HCT116 (cell line): ENCODE measurements at regions not wholly inside any gene's neighbourhood (a gene's known extent, or its start where the extent isn't known, plus 50 kb on each side); places are given as distances from the start of the nearest gene placed in this dataset.

Experiments
- ATAC-seq: fragments of 200-7000 bp; cut with Tn5 transposase; 2 replicates; pipeline ENCODE4 v1.9.1; 2020; ENCODE audit warnings: mild to moderate bottlenecking, moderate library complexity
- BruUV-seq: library from RNA; stranded (reverse); fragments of 400-500 nt; replicated peaks from 2 replicates; lab custom pipeline; 2021; lab: Mats Ljungman, UMichigan
- CTCF ChIA-PET: fragments of 300-600 bp; sonication (Branson Sonifier 250); formaldehyde crosslinking; loops from one replicate; lab custom pipeline; 2021; ENCODE audit warnings: antibody characterized with exemption; lab: Charles Lee
- POLR2A ChIA-PET: fragments of 300-600, 350-600 bp; sonication (Branson Sonifier 250); formaldehyde crosslinking; loops from one replicate; lab custom pipeline; 2021; ENCODE audit warnings: antibody characterized with exemption; lab: Charles Lee
- RAD21 ChIA-PET, 2 experiments: fragments of 300-600 bp; sonication (Branson Sonifier 250); formaldehyde crosslinking; loops; one replicate each; lab custom pipeline; 2023; ENCODE audit warnings: low total read pairs in 2 of 2; ENCODE audit not compliant: uncharacterized antibody in 2 of 2, unreplicated experiment in 2 of 2, low non-redundant PET in 1 of 2; lab: Charles Lee
- DNase-seq: peaks from one replicate; pipeline ENCODE4 v3.0.0-alpha.2; 2010; ENCODE audit warnings: low read depth, low spot score
- H2AFZ ChIP-seq: fragments of 200-600 bp; shearing (Covaris generic), sonication (generic); 2 replicates; pipeline ENCODE4 v1.6.1; 2017; ENCODE audit warnings: low read depth, mixed run types, mixed read lengths, antibody characterized with exemption, low read length; ENCODE audit not compliant: poor library complexity, severe bottlenecking
- H3K27ac ChIP-seq: 2 replicates; pipeline ENCODE4 v1.5.1; 2012; ENCODE audit warnings: low read depth, low read length
- H3K27me3 ChIP-seq: fragments of 200-600 bp; sonication (generic); 2 replicates; pipeline ENCODE4 v1.6.1; 2016; ENCODE audit warnings: mixed run types, low read length, mixed read lengths; ENCODE audit not compliant: insufficient read depth
- H3K36me3 ChIP-seq, 2 experiments: fragments of 200-500 bp in 1 of 2; fragments of 200-600 bp in 1 of 2; sonication (Bioruptor generic) in 1 of 2; sonication (generic) in 1 of 2; 2 replicates each; pipeline versions ENCODE4 v1.5.1 to v1.6.1; 2014 to 2016; ENCODE audit warnings: low read length in 2 of 2, inconsistent platforms in 1 of 2, mixed read lengths in 1 of 2, mixed run types in 1 of 2; ENCODE audit not compliant: insufficient read depth in 2 of 2, control insufficient read depth in 1 of 2
- H3K4me1 ChIP-seq, 2 experiments: fragments of 200-600 bp in 1 of 2; sonication (generic) in 1 of 2; 2 replicates each; pipeline versions ENCODE4 v1.5.1 to v1.6.1; 2012 to 2017; ENCODE audit warnings: low read length in 2 of 2, inconsistent platforms in 1 of 2, mild to moderate bottlenecking in 1 of 2, mixed read lengths in 1 of 2, mixed run types in 1 of 2, moderate library complexity in 1 of 2; ENCODE audit not compliant: insufficient read depth in 2 of 2, control insufficient read depth in 1 of 2
- H3K4me2 ChIP-seq: fragments of 200-600 bp; sonication (generic); 2 replicates; pipeline ENCODE4 v1.6.1; 2017; ENCODE audit warnings: mixed run types, low read length, mixed read lengths
- H3K4me3 ChIP-seq, 2 experiments: fragments of 200-600 bp in 1 of 2; sonication (generic) in 1 of 2; replicated peaks in 1 of 2; 2 replicates each; pipeline ENCODE4 v1.5.1; 2011 to 2016; ENCODE audit warnings: low read length in 2 of 2, control low read depth in 1 of 2, low read depth in 1 of 2, mild to moderate bottlenecking in 1 of 2, mixed read lengths in 1 of 2, mixed run types in 1 of 2
- H3K79me2 ChIP-seq: fragments of 200-600 bp; sonication (generic); 2 replicates; pipeline ENCODE4 v1.6.1; 2017; ENCODE audit warnings: mild to moderate bottlenecking, mixed run types, low read length, moderate library complexity, mixed read lengths; ENCODE audit not compliant: insufficient read depth
- H3K9ac ChIP-seq: fragments of 200-600 bp; sonication (generic); 2 replicates; pipeline ENCODE4 v1.6.1; 2016; ENCODE audit warnings: low read length, mixed read lengths
- H3K9me2 ChIP-seq: fragments of 200-600 bp; sonication (generic), shearing (Covaris generic); 2 replicates; pipeline ENCODE4 v1.6.1; 2017; ENCODE audit warnings: mixed run types, mild to moderate bottlenecking, moderate library complexity; ENCODE audit not compliant: insufficient read depth
- H3K9me3 ChIP-seq, 2 experiments: fragments of 200-500 bp in 1 of 2; fragments of 200-600 bp in 1 of 2; sonication (Bioruptor generic) in 1 of 2; sonication (generic) in 1 of 2; 2 replicates each; pipeline ENCODE4 v1.6.1; 2014 to 2017; ENCODE audit warnings: low read length in 2 of 2, mixed read lengths in 2 of 2, inconsistent platforms in 1 of 2, low read depth in 1 of 2, mild to moderate bottlenecking in 1 of 2, mixed run types in 1 of 2, moderate library complexity in 1 of 2; ENCODE audit not compliant: control insufficient read depth in 1 of 2, insufficient read depth in 1 of 2
- H4K20me1 ChIP-seq: fragments of 200-600 bp; sonication (generic), shearing (Covaris generic); 2 replicates; pipeline ENCODE4 v1.6.1; 2017; ENCODE audit warnings: mixed run types, mild to moderate bottlenecking, moderate library complexity; ENCODE audit not compliant: insufficient read depth
- CEBPB ChIP-seq: IDR thresholded peaks from 2 replicates; pipeline ENCODE4 v1.6.1; 2012; ENCODE audit warnings: low read depth
- CTCF ChIP-seq, 3 experiments: fragments of 200-600 bp in 1 of 3; sonication (generic) in 1 of 3; IDR thresholded peaks in 2 of 3; conservative IDR thresholded peaks in 1 of 3; 2 replicates each; pipeline ENCODE4 v1.5.1; 2012 to 2017; ENCODE audit warnings: low read depth in 2 of 3, low read length in 2 of 3, antibody characterized with exemption in 1 of 3, borderline replicate concordance in 1 of 3, control low read depth in 1 of 3, mild to moderate bottlenecking in 1 of 3, mixed read lengths in 1 of 3, mixed run types in 1 of 3, moderate library complexity in 1 of 3; ENCODE audit not compliant: insufficient read depth in 1 of 3
- EGR1 ChIP-seq: IDR thresholded peaks from 2 replicates; pipeline ENCODE4 v1.6.1; 2012; ENCODE audit warnings: low read depth
- ELF1 ChIP-seq: IDR thresholded peaks from 2 replicates; pipeline ENCODE4 v1.6.1; 2012; ENCODE audit warnings: low read depth, borderline replicate concordance
- EZH2 ChIP-seq: fragments of 200-600 bp; sonication (generic); IDR thresholded peaks from 2 replicates; pipeline ENCODE4 v1.6.1; 2017; ENCODE audit warnings: antibody characterized with exemption, mixed run types
- MAX ChIP-seq: IDR thresholded peaks from 2 replicates; pipeline ENCODE4 v1.6.1; 2012
- POLR2A ChIP-seq: IDR thresholded peaks from 2 replicates; pipeline ENCODE4 v1.7.0; 2011; ENCODE audit warnings: borderline replicate concordance; ENCODE audit not compliant: insufficient read depth, insufficient read length; ENCODE audit errors: extremely low read depth
- POLR2AphosphoS5 ChIP-seq: IDR thresholded peaks from 2 replicates; pipeline ENCODE4 v1.6.1; 2011; ENCODE audit warnings: mild to moderate bottlenecking, low read depth, low read length, moderate library complexity
- SIN3A ChIP-seq: IDR thresholded peaks from 2 replicates; pipeline ENCODE4 v1.6.1; 2012; ENCODE audit warnings: low read depth
- SRF ChIP-seq: IDR thresholded peaks from 2 replicates; pipeline ENCODE4 v1.6.1; 2012; ENCODE audit warnings: low read depth
- TCF7L2 ChIP-seq: IDR thresholded peaks from 2 replicates; pipeline ENCODE4 v1.7.0; 2011; ENCODE audit warnings: borderline replicate concordance, inconsistent platforms; ENCODE audit not compliant: insufficient read depth, insufficient read length; ENCODE audit errors: extremely low read depth
- YY1 ChIP-seq: IDR thresholded peaks from 2 replicates; pipeline ENCODE4 v1.6.1; 2011; ENCODE audit warnings: low read length, low read depth, moderate library complexity, mild to moderate bottlenecking; ENCODE audit not compliant: insufficient replicate concordance; ENCODE audit errors: extremely low read depth
- ZFX ChIP-seq: fragments of 450-650 bp; IDR thresholded peaks from 2 replicates; pipeline ENCODE4 v1.6.1; 2017
- ZNF274 ChIP-seq: fragments of 200-500 bp; sonication (Bioruptor generic); IDR thresholded peaks from 2 replicates; pipeline ENCODE4 v1.6.1; 2014; ENCODE audit warnings: mild to moderate bottlenecking, low read depth, low read length, inconsistent platforms
- intact Hi-C: fragments of 100-400 bp; cut with micrococcal nuclease; formaldehyde crosslinking; loops from 2 replicates; pipeline ENCODE4 v1.10.0; 2022
- TF ChIP-seq, protein P1 (sequence below): IDR thresholded peaks from 2 replicates; pipeline ENCODE4 v1.6.1; 2011; ENCODE audit warnings: mild to moderate bottlenecking, low read length, moderate library complexity; ENCODE audit not compliant: insufficient replicate concordance; ENCODE audit errors: extremely low read depth
- TF ChIP-seq, protein P2 (sequence below): IDR thresholded peaks from 2 replicates; pipeline ENCODE4 v1.6.1; 2012

DNA sequence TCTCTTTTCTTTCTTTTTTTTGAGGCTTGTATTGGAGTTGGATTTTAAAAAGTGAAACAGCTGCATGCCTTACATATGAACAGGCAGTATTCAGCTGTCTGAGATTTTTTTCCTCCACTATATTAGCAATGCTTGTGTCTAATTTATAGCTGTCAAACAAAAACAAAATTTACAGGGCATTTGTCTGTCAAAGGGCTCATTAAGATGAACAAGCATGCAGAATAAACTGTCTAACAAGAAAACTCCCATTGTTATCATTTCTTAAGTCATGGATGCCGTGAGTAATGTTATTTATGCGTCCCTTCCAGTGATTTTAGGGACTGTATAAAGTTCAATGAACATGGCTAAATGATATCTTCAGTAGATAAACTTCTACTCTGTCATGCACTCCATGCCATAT lies 674.7 kb downstream of the PLCL1 start:
- H3K9me3 ChIP-seq, result no peaks in the 10 kb centered on the region
- H3K36me3 ChIP-seq, result no peaks in the 10 kb centered on the region
- no peak overlapping the region for H3K9ac ChIP-seq
- intact Hi-C loops, result no loop called here
- RAD21 ChIA-PET, result no interaction called here
- ATAC-seq (no peak), DNase-seq (no peak)
- H4K20me1 ChIP-seq, result no peaks in the 10 kb centered on the region
- H3K9me2 ChIP-seq, result no peaks in the 10 kb centered on the region
- H3K27ac ChIP-seq, result no peak overlapping the region
- H3K79me2 ChIP-seq, result no peaks in the 10 kb centered on the region
- no peaks in the 10 kb centered on the region for H3K4me1 ChIP-seq
- BruUV-seq, result no TSS peak
- no peak overlapping the region for H2AFZ ChIP-seq
- CTCF ChIA-PET, result interaction anchor here (1.0 kb wide), 1 partner anchor 8 kb away, joined by 4 read pairs; no protein-coding TSS in a partner anchor
- H3K4me3 ChIP-seq, result no peak overlapping the region
- no peaks in the 10 kb centered on the region for H3K27me3 ChIP-seq
- POLR2A ChIA-PET, result no interaction called here
- no peak for TF ChIP-seq EGR1
- TF ChIP-seq, protein P1, sequence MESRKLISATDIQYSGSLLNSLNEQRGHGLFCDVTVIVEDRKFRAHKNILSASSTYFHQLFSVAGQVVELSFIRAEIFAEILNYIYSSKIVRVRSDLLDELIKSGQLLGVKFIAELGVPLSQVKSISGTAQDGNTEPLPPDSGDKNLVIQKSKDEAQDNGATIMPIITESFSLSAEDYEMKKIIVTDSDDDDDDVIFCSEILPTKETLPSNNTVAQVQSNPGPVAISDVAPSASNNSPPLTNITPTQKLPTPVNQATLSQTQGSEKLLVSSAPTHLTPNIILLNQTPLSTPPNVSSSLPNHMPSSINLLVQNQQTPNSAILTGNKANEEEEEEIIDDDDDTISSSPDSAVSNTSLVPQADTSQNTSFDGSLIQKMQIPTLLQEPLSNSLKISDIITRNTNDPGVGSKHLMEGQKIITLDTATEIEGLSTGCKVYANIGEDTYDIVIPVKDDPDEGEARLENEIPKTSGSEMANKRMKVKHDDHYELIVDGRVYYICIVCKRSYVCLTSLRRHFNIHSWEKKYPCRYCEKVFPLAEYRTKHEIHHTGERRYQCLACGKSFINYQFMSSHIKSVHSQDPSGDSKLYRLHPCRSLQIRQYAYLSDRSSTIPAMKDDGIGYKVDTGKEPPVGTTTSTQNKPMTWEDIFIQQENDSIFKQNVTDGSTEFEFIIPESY, result no peak
- TF ChIP-seq POLR2AphosphoS5, result no peak
- TF ChIP-seq POLR2A, result no peak
- no peak for TF ChIP-seq SIN3A
- TF ChIP-seq ZFX, result no peak
- no peak for TF ChIP-seq TCF7L2
- no peak for TF ChIP-seq ZNF274
- TF ChIP-seq CEBPB, result no peak
- TF ChIP-seq SRF, result no peak
- TF ChIP-seq YY1, result no peak
- no peak for TF ChIP-seq ELF1
- TF ChIP-seq EZH2, result no peak
- no peak for TF ChIP-seq CTCF (IDR thresholded peaks at IDR 0.05 in 2 of 3, conservative IDR thresholded peaks at IDR 0.05 in 1 of 3; ENCODE audit: borderline replicate concordance in 1 of 3, insufficient read depth in 1 of 3, low read depth in 2 of 3, low read length in 2 of 3)
- TF ChIP-seq MAX, result no peak
- TF ChIP-seq, protein P2, sequence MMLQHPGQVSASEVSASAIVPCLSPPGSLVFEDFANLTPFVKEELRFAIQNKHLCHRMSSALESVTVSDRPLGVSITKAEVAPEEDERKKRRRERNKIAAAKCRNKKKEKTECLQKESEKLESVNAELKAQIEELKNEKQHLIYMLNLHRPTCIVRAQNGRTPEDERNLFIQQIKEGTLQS, result no peak
- H3K4me2 ChIP-seq, result no peak overlapping the region
